ENCODE measurements at regions not wholly inside any gene's neighbourhood (a gene's known extent, or its start where the extent isn't known, plus 50 kb on each side); places are given as distances from the start of the nearest gene placed in this dataset.

- no peak for TF ChIP-seq CTCF (IDR thresholded peaks at IDR 0.05; ENCODE audit: extremely low read depth, insufficient read depth, missing control alignments)
Observed at GRCh38 chr14:22399776-22400175, 189.2 kb downstream of the DAD1 start.

GRCh38 chr14:22397221-22397737 is 191.7 kb downstream of the DAD1 start:
- no peak for TF ChIP-seq CTCF (IDR thresholded peaks at IDR 0.05; ENCODE audit: extremely low read depth, insufficient read depth, missing control alignments)
- no peak for DNase-seq (ENCODE audit: low spot score)
- in situ Hi-C loops (cut with MboI; ENCODE audit: low pct_unique_long_range_greater_than_20kb, low sequenced_read_pairs, unreplicated experiment) = loop anchor here (10.0 kb wide), 1 partner anchor 468 kb away; no protein-coding TSS in a partner anchor

More at GRCh38 chr14:22399776-22400175, 189.2 kb downstream of the DAD1 start:
- in situ Hi-C loops (cut with MboI; ENCODE audit: low pct_unique_long_range_greater_than_20kb, low sequenced_read_pairs, unreplicated experiment) = loop anchor here (10.0 kb wide), 1 partner anchor 465 kb away; no protein-coding TSS in a partner anchor
- DNase-seq (ENCODE audit: low spot score) = no peak

GRCh38 chr14:22395803-22396202 is 193.2 kb downstream of the DAD1 start:
- no peak for DNase-seq (ENCODE audit: low spot score)
- in situ Hi-C loops (cut with MboI; ENCODE audit: low pct_unique_long_range_greater_than_20kb, low sequenced_read_pairs, unreplicated experiment) = loop anchor here (10.0 kb wide), 1 partner anchor 469 kb away; no protein-coding TSS in a partner anchor
- TF ChIP-seq CTCF (IDR thresholded peaks at IDR 0.05; ENCODE audit: extremely low read depth, insufficient read depth, missing control alignments) = no peak

- in situ Hi-C loops (cut with MboI; ENCODE audit: low pct_unique_long_range_greater_than_20kb, low sequenced_read_pairs, unreplicated experiment) = loop anchor here (5.0 to 10.0 kb wide), 3 partner anchors 78 to 470 kb away; no protein-coding TSS in a partner anchor
- no peak for TF ChIP-seq CTCF (IDR thresholded peaks at IDR 0.05; ENCODE audit: extremely low read depth, insufficient read depth, missing control alignments)
- DNase-seq (ENCODE audit: low spot score) = no peak
Observed at GRCh38 chr14:22394616-22395015, 194.4 kb downstream of the DAD1 start.

GRCh38 chr14:22393796-22394195 is 195.2 kb downstream of the DAD1 start:
- in situ Hi-C loops (cut with MboI; ENCODE audit: low pct_unique_long_range_greater_than_20kb, low sequenced_read_pairs, unreplicated experiment) = loop anchor here (5.0 to 10.0 kb wide), 3 partner anchors 79 to 471 kb away; no protein-coding TSS in a partner anchor
- no peak for DNase-seq (ENCODE audit: low spot score)
- TF ChIP-seq CTCF (IDR thresholded peaks at IDR 0.05; ENCODE audit: extremely low read depth, insufficient read depth, missing control alignments) = no peak

- TF ChIP-seq CTCF (IDR thresholded peaks at IDR 0.05; ENCODE audit: extremely low read depth, insufficient read depth, missing control alignments) = peak; percentile 82
Observed at GRCh38 chr14:22391908-22392565, 197.0 kb downstream of the DAD1 start.

More at GRCh38 chr14:22391908-22392565, 197.0 kb downstream of the DAD1 start:
- peak; percentile 66 for DNase-seq (ENCODE audit: low spot score)
- in situ Hi-C loops (cut with MboI; ENCODE audit: low pct_unique_long_range_greater_than_20kb, low sequenced_read_pairs, unreplicated experiment) = loop anchor here (5.0 to 10.0 kb wide), 3 partner anchors 80 to 473 kb away; no protein-coding TSS in a partner anchor

All from GM13977 (cell line).